Calu3 (cell line): ENCODE measurements at regions not wholly inside any gene's neighbourhood (a gene's known extent, or its start where the extent isn't known, plus 50 kb on each side); places are given as distances from the start of the nearest gene placed in this dataset.

Experiments
- BruUV-seq: library from RNA; stranded (reverse); fragments of 400-500 nt; replicated peaks from 2 replicates; lab custom pipeline; 2021; lab: Mats Ljungman, UMichigan
- CTCF ChIA-PET: fragments of 300-600 bp; sonication (Branson Sonifier 250); formaldehyde crosslinking; loops from one replicate; lab custom pipeline; 2022; ENCODE audit warnings: antibody characterized with exemption; lab: Charles Lee
- DNase-seq: peaks from one replicate; pipeline ENCODE4 v3.0.0; 2022
- H3K27ac Mint-ChIP-seq: one replicate; pipeline ENCODE4 v1.8.0; 2022; ENCODE audit warnings: mixed read lengths; ENCODE audit not compliant: unreplicated experiment
- H3K27me3 Mint-ChIP-seq: one replicate; pipeline ENCODE4 v1.8.0; 2022; ENCODE audit warnings: mixed read lengths; ENCODE audit not compliant: unreplicated experiment
- H3K36me3 Mint-ChIP-seq: one replicate; pipeline ENCODE4 v1.8.0; 2022; ENCODE audit warnings: mild to moderate bottlenecking, moderate library complexity, mixed read lengths; ENCODE audit not compliant: insufficient read depth, unreplicated experiment
- H3K4me1 Mint-ChIP-seq: one replicate; pipeline ENCODE4 v1.8.0; 2022; ENCODE audit warnings: mild to moderate bottlenecking, low read depth, mixed read lengths; ENCODE audit not compliant: unreplicated experiment
- H3K4me3 Mint-ChIP-seq: one replicate; pipeline ENCODE4 v1.8.0; 2022; ENCODE audit warnings: mild to moderate bottlenecking, low read depth, moderate library complexity, mixed read lengths; ENCODE audit not compliant: unreplicated experiment
- H3K9me3 Mint-ChIP-seq: one replicate; pipeline ENCODE4 v1.8.0; 2022; ENCODE audit warnings: low read depth, mixed read lengths; ENCODE audit not compliant: unreplicated experiment
- intact Hi-C: fragments of 100-400 bp; cut with micrococcal nuclease; formaldehyde crosslinking; loops from one replicate; pipeline ENCODE4 v1.10.0; 2022; ENCODE audit not compliant: unreplicated experiment
- TF ChIP-seq, protein P1 (sequence below): fragments of 200-600 bp; IDR thresholded peaks from one replicate; pipeline ENCODE4 v1.8.0; 2022; ENCODE audit warnings: antibody characterized with exemption; ENCODE audit not compliant: unreplicated experiment

DNA sequence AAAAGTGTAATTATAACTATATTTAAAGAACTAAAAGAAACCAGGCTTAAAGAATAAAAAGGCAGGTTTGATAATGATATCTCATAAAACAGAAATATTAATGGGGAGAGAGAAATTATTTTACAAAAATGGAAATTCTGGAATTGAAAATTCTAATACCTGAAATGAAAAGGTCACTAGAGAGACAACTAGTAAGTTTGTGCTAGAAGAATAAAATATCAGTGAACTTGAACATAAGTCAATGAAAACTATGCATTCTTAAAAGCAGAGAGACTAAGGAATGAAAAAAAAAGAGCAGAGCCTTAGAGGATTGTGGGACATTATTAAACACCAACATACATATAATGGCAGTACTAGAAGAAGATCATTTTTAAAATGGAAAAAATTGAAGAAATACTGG, 1475.0 kb upstream of the ZEB2 start:
- intact Hi-C loops = no loop called here
- Mint-ChIP-seq H3K27ac (no peak overlapping the region), H3K4me1 (no peaks in the 10 kb centered on the region), H3K9me3 (peaks cover 8% of the 10 kb centered on the region), H3K27me3 (no peaks in the 10 kb centered on the region), H3K36me3 (no peaks in the 10 kb centered on the region), H3K4me3 (no peak overlapping the region)
- no TSS peak for BruUV-seq
- TF ChIP-seq, protein P1, sequence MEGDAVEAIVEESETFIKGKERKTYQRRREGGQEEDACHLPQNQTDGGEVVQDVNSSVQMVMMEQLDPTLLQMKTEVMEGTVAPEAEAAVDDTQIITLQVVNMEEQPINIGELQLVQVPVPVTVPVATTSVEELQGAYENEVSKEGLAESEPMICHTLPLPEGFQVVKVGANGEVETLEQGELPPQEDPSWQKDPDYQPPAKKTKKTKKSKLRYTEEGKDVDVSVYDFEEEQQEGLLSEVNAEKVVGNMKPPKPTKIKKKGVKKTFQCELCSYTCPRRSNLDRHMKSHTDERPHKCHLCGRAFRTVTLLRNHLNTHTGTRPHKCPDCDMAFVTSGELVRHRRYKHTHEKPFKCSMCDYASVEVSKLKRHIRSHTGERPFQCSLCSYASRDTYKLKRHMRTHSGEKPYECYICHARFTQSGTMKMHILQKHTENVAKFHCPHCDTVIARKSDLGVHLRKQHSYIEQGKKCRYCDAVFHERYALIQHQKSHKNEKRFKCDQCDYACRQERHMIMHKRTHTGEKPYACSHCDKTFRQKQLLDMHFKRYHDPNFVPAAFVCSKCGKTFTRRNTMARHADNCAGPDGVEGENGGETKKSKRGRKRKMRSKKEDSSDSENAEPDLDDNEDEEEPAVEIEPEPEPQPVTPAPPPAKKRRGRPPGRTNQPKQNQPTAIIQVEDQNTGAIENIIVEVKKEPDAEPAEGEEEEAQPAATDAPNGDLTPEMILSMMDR = no peak
- CTCF ChIA-PET = no interaction called here
- no peak for DNase-seq

DNA sequence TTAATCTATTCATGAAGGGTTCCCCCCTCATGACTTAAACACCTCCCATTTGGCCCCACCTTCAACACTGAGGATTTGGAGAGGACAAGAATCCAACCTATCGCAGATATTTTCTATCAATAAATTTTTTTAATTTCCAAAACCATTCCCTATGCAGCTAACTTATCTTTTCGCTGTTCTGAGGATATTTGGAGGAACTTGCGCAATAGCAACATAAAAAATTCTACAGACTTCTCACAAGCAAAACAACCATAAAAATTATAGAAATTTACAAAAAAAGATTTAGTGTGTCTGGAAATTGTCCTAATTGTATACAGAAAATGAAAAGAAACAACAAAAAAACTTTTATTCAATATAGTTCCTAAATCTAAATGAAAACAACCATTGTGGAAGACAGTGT, 1472.7 kb upstream of the ZEB2 start:
- no peaks in the 10 kb centered on the region for H3K4me1 Mint-ChIP-seq
- H3K36me3 Mint-ChIP-seq = no peaks in the 10 kb centered on the region
- no TSS peak for BruUV-seq
- no peak overlapping the region for H3K4me3 Mint-ChIP-seq
- peaks cover 8% of the 10 kb centered on the region for H3K9me3 Mint-ChIP-seq
- CTCF ChIA-PET = no interaction called here
- TF ChIP-seq, protein P1 = no peak
- intact Hi-C loops = no loop called here
- H3K27me3 Mint-ChIP-seq = no peaks in the 10 kb centered on the region
- DNase-seq = no peak
- no peak overlapping the region for H3K27ac Mint-ChIP-seq

DNA sequence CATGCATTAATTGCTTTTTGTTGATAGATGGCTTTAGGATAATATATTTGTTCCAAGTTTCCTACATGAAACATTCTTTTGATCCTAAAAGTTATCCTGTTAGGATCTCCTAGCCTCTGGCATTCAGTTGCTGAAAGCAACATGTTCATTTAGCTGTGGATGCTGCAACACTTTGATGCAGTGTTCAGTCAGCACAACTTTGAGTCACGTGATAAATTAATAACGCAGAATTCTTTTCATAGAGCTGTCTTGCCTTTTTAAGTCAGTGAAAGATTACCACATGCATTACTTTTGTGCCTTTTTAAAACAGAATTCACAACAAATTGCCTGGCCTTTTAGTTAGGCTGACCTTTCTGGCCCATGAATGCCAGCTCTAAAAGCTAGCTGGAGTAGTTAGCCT, 1467.9 kb upstream of the ZEB2 start:
- no peak overlapping the region for H3K4me3 Mint-ChIP-seq

DNA sequence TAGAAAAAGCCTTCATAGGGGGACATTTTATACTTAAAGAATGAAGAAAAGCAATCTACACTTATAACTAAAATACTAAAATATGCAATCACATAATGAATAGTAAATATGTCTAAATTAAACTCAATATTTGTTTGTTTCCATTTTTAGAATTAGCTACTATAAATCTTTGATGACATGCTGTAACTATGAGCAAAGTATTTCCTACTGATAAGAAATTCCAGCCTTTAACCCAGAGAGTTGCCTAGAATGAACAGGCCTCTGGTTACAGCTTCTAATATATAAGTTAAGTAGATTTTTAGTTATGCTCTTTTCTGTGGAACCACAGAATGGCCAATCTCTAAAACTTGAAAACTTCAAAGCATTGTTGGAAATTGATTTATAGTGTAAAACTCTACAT, 1465.6 kb upstream of the ZEB2 start:
- intact Hi-C loops = no loop called here
- no peaks in the 10 kb centered on the region for H3K27me3 Mint-ChIP-seq
- H3K36me3 Mint-ChIP-seq = no peaks in the 10 kb centered on the region
- DNase-seq = no peak
- peaks cover 26% of the 10 kb centered on the region for H3K4me1 Mint-ChIP-seq
- TF ChIP-seq, protein P1 = no peak
- CTCF ChIA-PET = no interaction called here
- H3K4me3 Mint-ChIP-seq = no peak overlapping the region
- no peak overlapping the region for H3K27ac Mint-ChIP-seq
- no TSS peak for BruUV-seq
- no peaks in the 10 kb centered on the region for H3K9me3 Mint-ChIP-seq

More for the DNA sequence above, 1467.9 kb upstream of the ZEB2 start:
- no peaks in the 10 kb centered on the region for H3K9me3 Mint-ChIP-seq
- TF ChIP-seq, protein P1 = no peak
- CTCF ChIA-PET = no interaction called here
- no peak overlapping the region for H3K27ac Mint-ChIP-seq
- intact Hi-C loops = no loop called here
- no peaks in the 10 kb centered on the region for H3K27me3 Mint-ChIP-seq
- H3K4me1 Mint-ChIP-seq = peaks cover 26% of the 10 kb centered on the region
- no TSS peak for BruUV-seq
- no peak for DNase-seq
- no peaks in the 10 kb centered on the region for H3K36me3 Mint-ChIP-seq
